HG02973 (cell line): ENCODE measurements at regions not wholly inside any gene's neighbourhood (a gene's known extent, or its start where the extent isn't known, plus 50 kb on each side); places are given as distances from the start of the nearest gene placed in this dataset.
"Not testable (repeated sequence)": the region's sequence is repeated elsewhere in the genome, so short reads cannot be mapped to it uniquely, and the experiment has no call there.

Source experiments
- ATAC-seq: cut with Tn5 transposase; IDR thresholded peaks from one replicate; pipeline ENCODE4 v1.9.1; 2021; ENCODE audit warnings: moderate library complexity; ENCODE audit not compliant: unreplicated experiment

DNA sequence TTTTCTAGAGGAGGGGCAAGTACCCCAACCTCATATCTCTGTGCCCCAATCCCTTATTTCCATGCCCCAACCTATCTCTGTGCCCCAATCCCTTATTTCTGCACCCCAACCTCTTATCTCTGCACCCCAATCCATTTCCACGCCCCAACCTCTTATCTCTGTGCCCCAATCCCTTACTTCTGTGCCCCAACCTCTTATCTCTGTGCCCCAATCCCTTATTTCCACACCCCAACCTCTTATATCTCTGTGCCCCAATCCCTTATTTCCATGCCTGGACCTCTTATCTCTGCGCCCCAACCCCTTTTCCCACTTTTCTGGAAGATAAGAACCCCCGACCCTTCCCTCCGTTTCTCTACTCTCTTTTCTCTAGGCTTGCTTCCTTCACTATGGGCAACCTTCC, 199.0 kb downstream of the JRKL start:
- not testable (repeated sequence) for ATAC-seq

- no peak for ATAC-seq
Observed at GRCh38 chr11:96595011-96595410, 205.2 kb downstream of the JRKL start.

- ATAC-seq: no peak
Observed at GRCh38 chr11:96607864-96608558, 218.2 kb downstream of the JRKL start.

DNA sequence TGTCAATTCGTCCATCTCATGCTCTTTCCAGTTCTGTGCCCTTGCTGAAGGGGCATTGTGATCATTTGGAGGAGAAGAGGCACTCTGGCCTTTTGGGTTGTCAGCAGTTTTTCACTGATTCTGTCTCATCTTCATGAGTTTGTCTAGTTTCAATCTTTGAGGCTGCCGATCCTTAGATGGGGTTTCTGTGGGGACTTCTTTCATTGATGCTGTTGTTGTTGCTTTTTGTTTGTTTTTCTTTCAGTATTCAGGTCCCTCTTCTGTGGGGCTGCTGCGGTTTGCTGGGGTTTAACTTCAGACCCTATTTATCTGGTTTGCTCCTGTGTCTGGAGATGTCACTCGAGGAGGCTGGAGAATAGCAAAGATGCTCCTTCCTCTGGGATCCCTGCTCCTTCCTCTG, 224.3 kb downstream of the JRKL start:
- ATAC-seq: no peak

DNA sequence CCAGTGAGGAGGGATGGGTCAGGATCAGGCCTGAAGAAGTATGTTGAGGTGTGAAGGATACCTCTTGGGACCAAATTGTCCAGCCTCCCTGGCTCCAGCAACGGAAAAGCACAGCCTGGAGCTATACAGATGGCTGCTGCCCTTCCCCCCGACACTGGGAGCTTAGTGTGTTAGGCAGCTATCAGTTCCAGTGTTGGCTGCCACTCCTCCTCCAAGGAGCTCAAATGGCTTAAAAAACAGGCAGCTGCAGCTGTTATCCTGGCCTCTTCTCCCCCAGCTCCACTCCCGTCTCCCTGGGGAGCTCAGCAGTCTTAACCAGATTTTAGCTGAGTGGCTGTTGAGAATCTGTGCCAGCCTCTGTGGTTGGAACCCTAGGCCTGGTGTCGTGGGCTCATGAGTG, 225.0 kb downstream of the JRKL start:
- no peak for ATAC-seq

DNA sequence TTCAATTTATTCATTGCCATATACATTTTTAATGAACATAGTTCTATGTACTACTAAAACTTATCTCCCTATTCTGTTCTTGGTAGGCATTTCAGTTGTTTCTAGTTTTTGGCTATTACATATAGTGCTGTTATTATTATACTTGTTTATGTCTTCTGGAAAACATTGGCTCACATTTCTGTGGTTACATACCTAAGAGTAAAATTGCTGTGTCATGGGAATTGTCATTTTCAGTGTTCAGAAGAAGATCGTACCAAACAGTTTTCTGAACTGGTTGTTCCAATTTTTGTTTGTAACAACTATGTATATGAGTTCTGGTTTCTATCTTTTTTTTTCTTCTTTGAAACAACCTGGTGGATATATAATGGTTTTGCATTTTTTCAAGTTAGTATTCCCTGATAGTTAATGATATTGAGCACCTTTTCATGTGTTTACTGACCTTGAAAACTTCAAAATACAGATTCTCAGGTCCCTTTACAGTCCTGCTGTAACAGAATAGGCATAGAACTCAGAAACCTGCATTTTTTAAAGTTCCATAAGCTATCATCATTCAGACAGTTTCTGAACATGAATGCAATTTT, 230.7 kb downstream of the JRKL start:
- no peak for ATAC-seq

DNA sequence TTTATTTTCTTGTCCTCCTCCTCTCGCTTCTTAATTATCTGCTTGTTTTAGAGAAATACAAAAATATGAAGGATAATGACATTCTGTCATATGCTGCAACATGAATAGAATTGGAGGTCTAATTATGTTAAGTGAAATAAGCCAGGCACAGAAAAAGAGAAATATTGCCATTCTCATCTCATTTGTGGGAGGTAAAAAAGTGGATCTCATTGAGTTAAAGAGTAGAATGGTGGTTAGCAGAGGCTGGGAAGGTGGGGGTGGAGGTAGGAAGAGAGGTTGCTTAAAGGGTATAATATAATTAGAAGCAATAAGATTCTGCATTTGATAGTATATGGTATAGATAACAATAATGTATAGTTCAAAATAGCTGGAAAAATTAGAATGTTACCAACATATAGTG, 231.3 kb downstream of the JRKL start:
- no peak for ATAC-seq

DNA sequence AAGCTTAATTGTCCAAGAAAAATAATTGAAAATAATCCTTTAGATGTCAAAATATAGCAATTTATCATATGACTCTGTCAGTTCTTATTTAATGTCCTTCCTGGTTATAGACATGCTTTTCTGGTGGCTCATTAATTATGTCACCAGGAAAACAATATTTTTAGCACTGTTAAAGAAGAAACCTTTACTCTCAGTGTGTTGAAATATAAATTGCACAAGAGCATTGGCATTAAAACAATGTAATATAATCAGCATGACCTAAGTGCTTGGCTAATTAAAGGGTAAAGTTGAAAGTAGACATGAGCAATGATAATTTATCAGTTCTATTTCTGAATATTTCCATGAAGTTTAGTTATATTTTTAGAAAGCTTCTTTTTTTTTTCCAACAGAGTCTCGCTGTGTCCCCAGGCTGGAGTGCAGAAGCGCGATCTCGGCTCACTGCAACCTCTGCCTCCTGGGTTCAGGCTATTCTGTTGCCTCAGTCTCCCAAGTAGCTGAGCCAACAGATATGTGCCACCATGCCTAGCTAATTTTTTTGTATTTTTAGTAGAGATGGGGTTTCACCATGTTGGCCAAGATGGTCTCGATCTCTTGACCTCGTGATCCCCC, 232.3 kb downstream of the JRKL start:
- no peak for ATAC-seq

DNA sequence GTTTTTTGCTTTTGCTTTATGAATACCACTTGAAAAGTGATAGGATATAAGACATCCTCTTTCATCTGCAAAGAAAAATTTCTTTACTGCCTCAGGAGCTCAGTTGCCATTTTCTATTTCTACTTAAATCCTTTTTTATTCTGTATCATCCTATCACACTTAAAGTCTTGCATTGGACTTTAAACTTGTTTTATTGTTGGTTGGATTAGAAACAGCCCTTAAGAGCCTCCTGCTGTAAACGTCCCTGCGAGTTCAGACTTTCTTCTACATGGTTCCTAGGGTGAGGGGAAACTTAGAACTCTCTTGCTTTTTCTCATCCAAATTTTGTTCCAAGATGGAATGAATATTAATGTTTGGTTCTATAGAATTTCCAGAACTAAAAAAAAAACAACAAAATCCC, 234.3 kb downstream of the JRKL start:
- no peak for ATAC-seq

GRCh38 chr11:96627376-96627775, 237.6 kb downstream of the JRKL start:
- ATAC-seq: no peak

GRCh38 chr11:96635655-96636054, 245.8 kb downstream of the JRKL start:
- ATAC-seq: no peak

- no peak for ATAC-seq
Observed at GRCh38 chr11:96641261-96641660, 251.4 kb downstream of the JRKL start.

DNA sequence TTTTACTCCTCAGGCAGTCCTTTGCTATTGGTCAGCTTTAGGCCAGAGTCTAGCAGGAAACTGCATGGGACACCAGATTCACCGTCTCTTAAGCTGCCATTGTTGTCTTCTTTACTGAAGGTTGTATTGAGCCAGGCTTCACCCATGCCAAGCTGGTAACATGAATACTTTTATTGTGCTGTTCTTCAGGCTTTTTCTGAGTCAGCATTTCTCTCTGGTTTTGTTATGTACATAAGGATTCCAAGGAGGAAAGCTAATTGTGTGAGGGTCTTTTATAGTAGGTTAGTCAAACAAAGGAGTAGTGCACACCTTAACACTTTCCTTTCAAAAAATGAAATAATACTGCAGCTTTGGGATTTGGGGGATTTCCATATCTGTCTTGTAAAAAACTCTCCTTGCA, 252.8 kb downstream of the JRKL start:
- no peak for ATAC-seq

DNA sequence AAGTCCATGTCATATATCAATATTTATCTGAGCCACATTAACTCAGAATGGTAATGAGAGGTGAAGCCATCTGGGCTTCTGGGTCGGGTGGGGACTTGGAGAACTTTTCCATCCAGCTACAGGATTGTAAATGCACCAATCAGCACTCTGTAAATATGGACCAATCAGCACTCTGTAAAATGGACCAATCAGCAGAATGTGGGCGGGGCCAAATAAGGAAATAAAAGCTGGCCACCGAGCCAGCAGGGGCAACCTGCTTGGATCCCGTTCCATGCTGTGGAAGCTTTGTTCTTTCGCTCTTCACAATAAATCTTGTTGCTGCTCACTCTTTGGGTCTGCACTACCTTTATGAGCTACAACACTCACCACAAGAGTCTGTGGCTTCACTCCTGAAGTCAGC, 253.4 kb downstream of the JRKL start:
- no peak for ATAC-seq

GRCh38 chr11:96647621-96648020, 257.8 kb downstream of the JRKL start:
- ATAC-seq: no peak

GRCh38 chr11:96648991-96649390, 259.2 kb downstream of the JRKL start:
- no peak for ATAC-seq

GRCh38 chr11:96652516-96652915, 262.7 kb downstream of the JRKL start:
- no peak for ATAC-seq

- no peak for ATAC-seq
Observed at GRCh38 chr11:96655474-96655873, 265.7 kb downstream of the JRKL start.

DNA sequence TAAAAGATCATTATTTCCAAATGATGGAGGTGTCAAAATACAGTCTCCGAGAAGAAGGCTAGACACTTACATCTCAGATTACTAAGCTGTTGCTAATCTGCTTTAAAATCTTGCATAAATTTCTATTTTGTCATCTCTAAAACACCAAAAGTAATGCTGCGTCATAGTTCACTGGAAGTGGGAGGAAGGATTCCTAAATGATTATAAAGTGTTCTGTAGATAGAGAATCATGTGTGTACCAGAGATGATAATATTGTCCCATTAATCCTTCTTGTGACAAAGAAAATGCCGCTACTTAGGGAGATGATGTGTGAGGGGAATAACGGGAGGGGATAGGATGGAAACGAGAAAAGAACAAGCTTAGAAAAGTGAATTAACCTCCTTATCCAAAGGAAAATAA, 268.6 kb downstream of the JRKL start:
- no peak for ATAC-seq

GRCh38 chr11:96664110-96664509, 274.3 kb downstream of the JRKL start:
- no peak for ATAC-seq

DNA sequence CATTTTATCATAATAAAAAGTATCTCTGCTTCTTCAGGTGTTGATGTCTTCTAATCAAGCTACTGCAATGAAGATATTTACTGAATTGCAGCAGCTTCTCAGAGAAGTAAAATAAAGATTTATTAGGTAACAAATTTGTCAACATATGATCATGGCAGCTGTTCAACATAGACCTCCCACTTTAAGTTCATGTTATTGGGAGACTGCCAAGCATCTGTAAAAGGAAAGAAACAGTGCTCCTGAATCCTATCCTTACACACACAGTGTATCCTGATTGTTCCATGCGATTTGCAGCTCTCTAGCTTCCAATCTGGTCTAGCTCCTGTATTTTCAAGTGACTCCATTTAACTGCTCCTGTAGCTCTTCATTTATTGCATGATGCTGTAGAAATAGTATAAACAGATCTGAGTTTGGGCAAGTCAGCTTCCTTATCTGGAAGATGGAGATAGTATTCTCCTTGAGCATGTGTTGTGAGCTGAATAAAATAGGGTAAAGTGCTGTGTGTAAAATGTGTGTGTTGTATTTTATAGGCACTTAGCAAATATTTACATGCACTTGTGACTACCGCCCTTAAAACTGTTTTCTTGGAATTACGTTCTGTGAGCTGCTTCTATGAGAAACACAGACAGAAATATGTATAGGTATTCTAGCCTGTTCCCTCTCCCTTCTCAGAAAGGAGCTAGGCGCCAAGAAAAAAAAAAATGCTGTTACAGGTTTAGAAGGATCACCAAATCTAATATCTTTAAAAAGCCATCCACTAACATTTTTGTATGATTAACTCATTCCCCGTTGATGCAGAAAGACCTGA, 290.6 kb downstream of the JRKL start:
- no peak for ATAC-seq
